Sigmoid colon (tissue), 4 donors: ENCODE measurements at regions not wholly inside any gene's neighbourhood (a gene's known extent, or its start where the extent isn't known, plus 50 kb on each side); places are given as distances from the start of the nearest gene placed in this dataset.

Source experiments
- EP300 ChIP-seq, 4 donors: sonication (generic); formaldehyde crosslinking; IDR thresholded peaks; one replicate each; pipeline ENCODE4 v1.6.1; 2017; ENCODE audit warnings: antibody characterized with exemption in 4 of 4
- POLR2A ChIP-seq, 2 donors: fragments of 450-650 bp; IDR thresholded peaks; one replicate each; pipeline ENCODE4 v1.6.1; 2016; ENCODE audit warnings: antibody characterized with exemption in 2 of 2, mild to moderate bottlenecking in 2 of 2, moderate library complexity in 2 of 2
- POLR2AphosphoS5 ChIP-seq, 4 donors: sonication (generic); formaldehyde crosslinking; IDR thresholded peaks; one replicate each; pipeline ENCODE4 v1.6.1; 2017; ENCODE audit warnings: antibody characterized with exemption in 4 of 4
- TF ChIP-seq, protein P1 (sequence below), 4 experiments: fragments of 450-650 bp in 3 of 4; fragments of 200-600 bp in 1 of 4; IDR thresholded peaks; one replicate each; pipeline ENCODE4 v1.5.1; 2016 to 2019; ENCODE audit warnings: antibody characterized with exemption in 4 of 4, mild to moderate bottlenecking in 3 of 4, moderate library complexity in 2 of 4

DNA sequence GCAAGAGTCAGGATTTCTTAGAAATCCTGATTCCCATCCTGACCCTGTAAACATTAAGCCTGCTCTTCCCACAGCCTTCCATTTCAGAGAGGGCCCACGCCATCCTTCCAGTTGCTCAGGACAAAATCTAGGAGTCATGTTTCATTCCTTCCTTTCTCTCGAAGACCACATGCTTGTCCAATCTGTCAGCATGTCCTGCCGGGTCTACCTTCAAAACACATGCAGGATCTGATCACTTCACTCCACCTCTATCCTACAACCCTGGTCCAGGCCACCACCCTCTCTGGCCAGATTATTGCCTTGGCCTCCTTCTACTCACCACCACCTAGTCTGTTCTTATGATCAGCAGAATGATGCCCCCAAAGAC lies 79.8 kb downstream of the C5orf15 start:
- TF ChIP-seq, protein P1, sequence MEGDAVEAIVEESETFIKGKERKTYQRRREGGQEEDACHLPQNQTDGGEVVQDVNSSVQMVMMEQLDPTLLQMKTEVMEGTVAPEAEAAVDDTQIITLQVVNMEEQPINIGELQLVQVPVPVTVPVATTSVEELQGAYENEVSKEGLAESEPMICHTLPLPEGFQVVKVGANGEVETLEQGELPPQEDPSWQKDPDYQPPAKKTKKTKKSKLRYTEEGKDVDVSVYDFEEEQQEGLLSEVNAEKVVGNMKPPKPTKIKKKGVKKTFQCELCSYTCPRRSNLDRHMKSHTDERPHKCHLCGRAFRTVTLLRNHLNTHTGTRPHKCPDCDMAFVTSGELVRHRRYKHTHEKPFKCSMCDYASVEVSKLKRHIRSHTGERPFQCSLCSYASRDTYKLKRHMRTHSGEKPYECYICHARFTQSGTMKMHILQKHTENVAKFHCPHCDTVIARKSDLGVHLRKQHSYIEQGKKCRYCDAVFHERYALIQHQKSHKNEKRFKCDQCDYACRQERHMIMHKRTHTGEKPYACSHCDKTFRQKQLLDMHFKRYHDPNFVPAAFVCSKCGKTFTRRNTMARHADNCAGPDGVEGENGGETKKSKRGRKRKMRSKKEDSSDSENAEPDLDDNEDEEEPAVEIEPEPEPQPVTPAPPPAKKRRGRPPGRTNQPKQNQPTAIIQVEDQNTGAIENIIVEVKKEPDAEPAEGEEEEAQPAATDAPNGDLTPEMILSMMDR (IDR thresholded peaks at IDR 0.05), result no peak
- TF ChIP-seq POLR2A (IDR thresholded peaks at IDR 0.05), result no peak
- TF ChIP-seq EP300 (IDR thresholded peaks at IDR 0.05), result no peak
- no peak for TF ChIP-seq POLR2AphosphoS5 (IDR thresholded peaks at IDR 0.05)
